ENCODE measurements at regions not wholly inside any gene's neighbourhood (a gene's known extent, or its start where the extent isn't known, plus 50 kb on each side); places are given as distances from the start of the nearest gene placed in this dataset.

DNA sequence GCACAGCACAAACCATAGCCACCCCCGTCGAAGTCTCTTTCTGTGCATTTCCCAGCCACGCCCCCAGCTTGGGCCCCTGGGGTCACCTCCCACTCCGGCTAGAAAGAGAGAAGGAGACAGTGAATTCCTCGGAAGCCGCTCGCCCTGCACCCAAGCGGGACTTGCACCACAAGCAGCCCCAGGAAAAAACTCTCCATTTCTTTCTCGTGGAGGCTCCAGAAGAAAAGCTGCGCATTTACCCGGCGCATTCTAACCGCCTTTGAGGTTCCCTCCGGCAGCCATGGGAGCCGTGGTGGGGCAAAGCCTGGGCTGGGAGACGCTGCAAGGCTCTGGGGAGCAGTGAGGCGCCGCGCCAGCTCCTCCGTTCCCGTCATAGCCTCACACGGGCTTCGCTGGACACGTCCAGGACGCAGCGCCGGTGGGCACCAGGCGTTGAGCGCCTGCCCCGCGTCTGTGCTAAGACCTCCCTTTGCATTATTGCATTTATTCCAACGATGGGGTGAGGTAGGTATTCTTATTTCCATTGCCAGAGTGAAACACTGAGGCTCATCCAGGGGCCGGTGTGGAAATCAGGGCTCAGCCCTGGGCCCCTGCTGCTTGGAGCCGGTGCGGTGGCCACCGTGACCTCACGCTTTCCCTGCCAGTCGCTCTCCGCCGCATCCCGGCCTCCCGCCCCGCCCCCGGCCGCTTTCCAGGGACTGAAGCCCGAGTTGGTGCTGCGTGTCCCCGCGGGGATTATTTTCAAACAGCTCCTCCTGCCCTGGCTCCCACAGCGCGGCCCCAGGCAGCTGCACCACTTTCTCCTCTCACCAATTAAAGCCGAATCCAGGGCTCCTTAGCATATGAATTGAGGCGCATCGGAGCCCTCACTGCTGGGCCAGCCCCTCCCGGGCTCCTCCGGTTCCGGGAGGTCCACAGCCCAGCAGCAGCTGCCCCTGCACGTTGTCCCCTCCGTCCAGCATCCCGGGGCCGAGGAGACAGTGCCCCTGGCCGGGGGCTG is 148.3 kb upstream of the AFDN start:
- DNase-seq (no peak), ATAC-seq (ENCODE audit: low read depth) (no peak)
- H3K36me3 ChIP-seq (ENCODE audit: control insufficient read depth, insufficient read depth, low read length): no peaks in the 10 kb centered on the region
- H4K91ac ChIP-seq (ENCODE audit: insufficient read depth, low read depth, low read length): no peak overlapping the region
- H3K14ac ChIP-seq (replicated peaks; ENCODE audit: low read depth, low read length): no peak overlapping the region
- no peak overlapping the region for H2AK9ac ChIP-seq (replicated peaks; ENCODE audit: low read depth, low read length, poor library complexity)
- in situ Hi-C loops (cut with MboI; ENCODE audit: low sequenced_read_pairs): no loop called here
- no peak overlapping the region for H2BK5ac ChIP-seq (ENCODE audit: low read depth, low read length, poor library complexity, severe bottlenecking)
- peaks cover 49% of the 10 kb centered on the region for H3K9me3 ChIP-seq (ENCODE audit: control insufficient read depth, insufficient read depth, low read length)
- H4K5ac ChIP-seq (ENCODE audit: low read depth, low read length): no peak overlapping the region
- no peak overlapping the region for H4K8ac ChIP-seq (ENCODE audit: low read depth in 2 of 2, low read length in 2 of 2)
- no peak overlapping the region for H2BK120ac ChIP-seq (ENCODE audit: low read depth, low read length)
- H3K27me3 ChIP-seq (ENCODE audit: control insufficient read depth, insufficient read depth, low read length): no peaks in the 10 kb centered on the region
- H2AK5ac ChIP-seq (ENCODE audit: low read depth, low read length): no peak overlapping the region
- no peak overlapping the region for H3K27ac ChIP-seq (ENCODE audit: insufficient read depth, low read length)
- no peak overlapping the region for H3K23ac ChIP-seq (ENCODE audit: low read depth, low read length)
- H3K4me2 ChIP-seq (ENCODE audit: low read depth, low read length): no peak overlapping the region
- no peak overlapping the region for H3K18ac ChIP-seq (ENCODE audit: low read depth, low read length)
- TF ChIP-seq FOS (IDR thresholded peaks at IDR 0.05; ENCODE audit: low read depth, low read length) (no peak), CHD1 (IDR thresholded peaks at IDR 0.05; ENCODE audit: low read depth, low read length) (no peak), BHLHE40 (IDR thresholded peaks at IDR 0.05; ENCODE audit: low read depth, low read length) (no peak), MAZ (IDR thresholded peaks at IDR 0.05; ENCODE audit: borderline replicate concordance, low read depth, low read length) (no peak), SMC3 (IDR thresholded peaks at IDR 0.05; ENCODE audit: low read depth, low read length) (no peak), MAFK (IDR thresholded peaks at IDR 0.05; ENCODE audit: low read depth, low read length) (no peak), POLR2A (IDR thresholded peaks at IDR 0.05; ENCODE audit: low read depth, low read length) (no peak), CEBPB (IDR thresholded peaks at IDR 0.05; ENCODE audit: low read depth, low read length) (no peak)
- TF ChIP-seq, protein P1, sequence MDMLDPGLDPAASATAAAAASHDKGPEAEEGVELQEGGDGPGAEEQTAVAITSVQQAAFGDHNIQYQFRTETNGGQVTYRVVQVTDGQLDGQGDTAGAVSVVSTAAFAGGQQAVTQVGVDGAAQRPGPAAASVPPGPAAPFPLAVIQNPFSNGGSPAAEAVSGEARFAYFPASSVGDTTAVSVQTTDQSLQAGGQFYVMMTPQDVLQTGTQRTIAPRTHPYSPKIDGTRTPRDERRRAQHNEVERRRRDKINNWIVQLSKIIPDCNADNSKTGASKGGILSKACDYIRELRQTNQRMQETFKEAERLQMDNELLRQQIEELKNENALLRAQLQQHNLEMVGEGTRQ (IDR thresholded peaks at IDR 0.05; ENCODE audit: low read depth, low read length): no peak
- TF ChIP-seq, protein P2, sequence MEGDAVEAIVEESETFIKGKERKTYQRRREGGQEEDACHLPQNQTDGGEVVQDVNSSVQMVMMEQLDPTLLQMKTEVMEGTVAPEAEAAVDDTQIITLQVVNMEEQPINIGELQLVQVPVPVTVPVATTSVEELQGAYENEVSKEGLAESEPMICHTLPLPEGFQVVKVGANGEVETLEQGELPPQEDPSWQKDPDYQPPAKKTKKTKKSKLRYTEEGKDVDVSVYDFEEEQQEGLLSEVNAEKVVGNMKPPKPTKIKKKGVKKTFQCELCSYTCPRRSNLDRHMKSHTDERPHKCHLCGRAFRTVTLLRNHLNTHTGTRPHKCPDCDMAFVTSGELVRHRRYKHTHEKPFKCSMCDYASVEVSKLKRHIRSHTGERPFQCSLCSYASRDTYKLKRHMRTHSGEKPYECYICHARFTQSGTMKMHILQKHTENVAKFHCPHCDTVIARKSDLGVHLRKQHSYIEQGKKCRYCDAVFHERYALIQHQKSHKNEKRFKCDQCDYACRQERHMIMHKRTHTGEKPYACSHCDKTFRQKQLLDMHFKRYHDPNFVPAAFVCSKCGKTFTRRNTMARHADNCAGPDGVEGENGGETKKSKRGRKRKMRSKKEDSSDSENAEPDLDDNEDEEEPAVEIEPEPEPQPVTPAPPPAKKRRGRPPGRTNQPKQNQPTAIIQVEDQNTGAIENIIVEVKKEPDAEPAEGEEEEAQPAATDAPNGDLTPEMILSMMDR (conservative IDR thresholded peaks at IDR 0.05; ENCODE audit: low read depth, low read length): no peak
- TF ChIP-seq, protein P3, sequence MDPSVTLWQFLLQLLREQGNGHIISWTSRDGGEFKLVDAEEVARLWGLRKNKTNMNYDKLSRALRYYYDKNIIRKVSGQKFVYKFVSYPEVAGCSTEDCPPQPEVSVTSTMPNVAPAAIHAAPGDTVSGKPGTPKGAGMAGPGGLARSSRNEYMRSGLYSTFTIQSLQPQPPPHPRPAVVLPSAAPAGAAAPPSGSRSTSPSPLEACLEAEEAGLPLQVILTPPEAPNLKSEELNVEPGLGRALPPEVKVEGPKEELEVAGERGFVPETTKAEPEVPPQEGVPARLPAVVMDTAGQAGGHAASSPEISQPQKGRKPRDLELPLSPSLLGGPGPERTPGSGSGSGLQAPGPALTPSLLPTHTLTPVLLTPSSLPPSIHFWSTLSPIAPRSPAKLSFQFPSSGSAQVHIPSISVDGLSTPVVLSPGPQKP (IDR thresholded peaks at IDR 0.05; ENCODE audit: borderline replicate concordance, low read depth, low read length): no peak
- WGBS, 2 experiments (ENCODE audit: extremely low coverage in 2 of 2, insufficient read length in 1 of 2): 5% methylated on average over 18 of the region's 62 CpGs; no CpG with 5 or more reads in 1 of the 2 experiments
- no peak overlapping the region for H3K9ac ChIP-seq (ENCODE audit: low read depth, low read length)
- ChIA-PET CTCF (no interaction called here), POLR2A (ENCODE audit: unreplicated experiment) (no interaction called here)
- H3K4me3 ChIP-seq (ENCODE audit: insufficient read depth, low read depth, low read length): no peak overlapping the region
- no peak overlapping the region for H3K56ac ChIP-seq (ENCODE audit: extremely low read depth, insufficient read depth, low read length)
- dilution Hi-C loops (cut with HindIII; ENCODE audit: low sequenced_read_pairs, unreplicated experiment): no loop called here
- H3K79me1 ChIP-seq (ENCODE audit: low read depth in 1 of 2, low read length in 2 of 2): no peaks in the 10 kb centered on the region
- no peak overlapping the region for H2BK20ac ChIP-seq (ENCODE audit: low read depth, low read length)
- H3K4me1 ChIP-seq (ENCODE audit: control insufficient read depth, insufficient read depth, low read length): no peaks in the 10 kb centered on the region
- H4K20me1 ChIP-seq (ENCODE audit: insufficient read depth, low read length): no peaks in the 10 kb centered on the region
- no peak overlapping the region for H2BK15ac ChIP-seq (ENCODE audit: low read depth, low read length)
- no TSS peak for BruUV-seq (replicated peaks)
- H2AFZ ChIP-seq (replicated peaks; ENCODE audit: low read length, poor library complexity): no peak overlapping the region
- intact Hi-C loops (cut with micrococcal nuclease): no loop called here
- no peaks in the 10 kb centered on the region for H3K9me1 ChIP-seq (ENCODE audit: insufficient read depth, low read length)
- no peak overlapping the region for H3K4ac ChIP-seq (ENCODE audit: low read depth, low read length)

Data from IMR-90 (cell line).